ENCODE measurements at regions not wholly inside any gene's neighbourhood (a gene's known extent, or its start where the extent isn't known, plus 50 kb on each side); places are given as distances from the start of the nearest gene placed in this dataset.

DNA sequence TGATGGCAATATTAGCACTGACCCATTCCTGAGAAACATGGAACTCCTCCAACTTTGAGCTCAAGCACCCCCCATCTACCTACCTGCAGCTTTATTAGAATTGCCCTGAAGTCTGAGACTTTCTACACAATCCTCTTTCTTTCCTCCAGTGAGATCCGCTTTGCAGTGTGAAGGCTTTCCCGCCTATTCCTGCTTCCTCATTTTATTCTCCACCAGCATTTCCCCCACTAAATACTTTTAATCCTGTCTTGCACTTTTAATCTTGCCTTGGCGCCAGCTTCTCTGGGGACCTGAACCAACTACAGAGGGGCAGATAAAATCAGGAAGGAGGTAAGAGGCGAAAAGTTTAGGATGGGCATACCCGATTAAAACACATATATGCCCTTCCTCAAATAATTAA is 178.1 kb upstream of the PRDM1 start:
- no peak for DNase-seq (ENCODE audit: low read depth)

DNA sequence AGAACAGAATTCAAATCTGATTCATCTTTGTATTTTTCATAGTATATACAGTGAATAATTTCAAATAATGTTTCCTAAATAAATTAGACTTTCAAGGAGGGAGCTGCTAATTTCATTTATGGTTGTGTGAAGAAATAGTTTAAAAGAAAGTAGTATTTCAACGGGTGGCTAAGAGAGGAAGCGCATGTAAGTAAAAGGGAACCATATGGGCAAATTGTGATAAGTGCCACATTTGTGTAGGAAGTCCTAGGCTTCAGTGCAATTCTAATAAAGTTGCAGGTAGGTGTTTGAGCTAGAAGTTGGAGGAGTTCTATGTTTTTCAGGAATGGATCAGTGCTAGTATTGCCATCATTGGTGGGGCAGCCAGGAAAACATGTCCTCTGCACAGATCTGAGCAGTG is 178.8 kb upstream of the PRDM1 start:
- DNase-seq (ENCODE audit: low read depth): no peak

DNA sequence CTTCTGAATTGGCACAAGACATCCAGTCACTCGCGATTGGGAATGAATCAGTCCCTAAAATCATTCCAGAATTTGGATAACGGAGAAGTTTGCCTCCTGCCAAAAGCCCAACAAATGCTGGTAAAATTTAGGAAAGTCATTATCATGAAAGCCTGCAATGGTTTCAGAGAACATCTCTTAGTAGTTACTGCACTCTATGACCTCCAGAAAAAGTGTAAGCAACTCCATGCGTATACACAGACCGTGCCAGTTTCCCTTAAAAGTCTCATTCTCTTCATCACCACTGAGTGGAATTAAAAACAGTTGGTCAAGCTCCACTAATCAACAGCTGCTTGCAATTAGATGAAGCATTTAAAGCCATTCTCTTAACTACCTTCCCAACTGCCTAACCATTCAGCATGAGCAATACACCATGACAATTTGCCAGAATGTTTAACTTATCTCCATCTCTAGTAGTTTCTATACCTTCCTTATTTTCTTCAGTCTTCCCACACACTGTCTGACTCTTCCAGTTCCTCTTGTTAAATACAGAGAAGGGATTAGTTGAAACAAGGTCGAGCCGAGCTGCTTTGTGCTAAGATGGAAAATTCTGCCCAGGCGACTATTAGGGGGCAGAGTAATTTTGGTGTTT is 183.6 kb upstream of the PRDM1 start:
- DNase-seq (ENCODE audit: low read depth): peak; percentile 75

DNA sequence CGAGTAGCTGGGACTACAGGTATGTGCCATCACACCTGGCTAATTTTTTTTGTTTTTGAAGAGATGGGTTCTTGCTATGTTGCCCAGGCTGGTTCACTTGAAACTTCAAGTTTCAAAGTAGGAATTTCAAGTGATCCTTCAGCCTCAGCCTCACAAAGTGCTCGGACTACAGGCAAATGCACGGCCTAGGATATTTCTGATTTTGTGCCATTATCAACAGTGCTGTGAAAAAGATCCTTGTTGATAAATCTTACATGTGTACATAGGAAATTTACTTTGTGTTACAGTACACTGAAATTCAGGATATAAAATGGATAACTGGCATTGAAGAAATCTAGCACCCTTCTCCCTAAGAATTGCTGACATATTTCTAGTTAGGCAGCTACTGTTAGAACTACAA is 184.6 kb upstream of the PRDM1 start:
- no peak for DNase-seq (ENCODE audit: low read depth)

DNA sequence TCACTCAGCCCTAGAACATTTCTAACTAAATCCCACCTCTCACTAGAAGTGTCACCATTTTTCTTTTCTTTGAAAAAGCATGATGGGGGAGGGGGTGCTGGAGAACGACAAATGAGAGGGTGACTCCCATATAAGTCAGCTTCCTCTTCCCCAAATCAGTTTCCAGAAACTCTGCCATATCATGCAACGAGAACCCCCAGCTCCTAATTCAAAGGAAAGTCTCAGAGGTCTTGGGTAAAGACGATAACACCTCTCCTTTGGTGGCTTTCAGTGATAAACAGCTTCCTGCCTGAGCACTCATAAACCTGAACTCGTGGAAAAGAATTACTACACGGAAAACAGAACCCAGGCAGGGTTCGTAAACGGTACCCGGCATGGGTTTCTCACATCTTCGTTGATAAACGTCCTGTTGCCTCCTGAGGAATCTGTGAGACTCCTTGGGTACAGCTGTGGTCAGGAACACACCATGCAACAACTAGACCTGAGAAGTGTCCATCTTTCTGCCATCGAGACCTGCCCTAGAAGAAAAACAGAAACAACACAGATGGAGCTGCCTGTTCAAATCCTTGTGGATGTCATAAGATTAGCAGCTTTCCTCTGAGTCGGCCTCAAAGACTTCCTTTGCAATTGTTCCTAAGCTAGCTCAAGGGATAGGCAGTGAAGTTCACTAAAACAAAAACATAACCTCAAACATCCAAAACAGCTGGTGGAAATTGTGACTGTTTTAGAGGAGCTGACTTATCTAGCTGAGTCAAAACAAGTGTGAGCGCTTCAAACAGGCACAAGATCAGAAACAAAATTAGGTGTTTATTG is 185.8 kb upstream of the PRDM1 start:
- peak; percentile 72 for DNase-seq (ENCODE audit: low read depth)

DNA sequence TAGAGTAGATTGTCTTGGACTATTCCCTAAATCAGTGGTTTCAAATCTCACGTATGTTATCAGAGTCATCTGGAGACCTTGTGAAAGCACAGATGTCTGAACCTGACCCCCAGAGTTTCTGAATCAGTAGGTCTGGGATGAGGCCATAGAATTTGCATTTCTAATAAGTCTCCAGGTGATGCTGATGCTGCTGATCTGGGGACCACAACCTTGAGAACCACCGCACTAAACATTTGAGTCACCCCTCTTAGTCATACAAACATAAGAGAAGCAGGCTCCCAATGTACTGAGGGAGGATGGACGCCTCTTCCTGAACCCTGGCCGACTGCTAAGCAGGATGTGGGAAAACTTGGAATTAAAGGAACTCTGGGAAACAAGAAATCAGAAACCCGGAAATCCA is 187.8 kb upstream of the PRDM1 start:
- peak; percentile 56 for DNase-seq (ENCODE audit: low read depth)

DNA sequence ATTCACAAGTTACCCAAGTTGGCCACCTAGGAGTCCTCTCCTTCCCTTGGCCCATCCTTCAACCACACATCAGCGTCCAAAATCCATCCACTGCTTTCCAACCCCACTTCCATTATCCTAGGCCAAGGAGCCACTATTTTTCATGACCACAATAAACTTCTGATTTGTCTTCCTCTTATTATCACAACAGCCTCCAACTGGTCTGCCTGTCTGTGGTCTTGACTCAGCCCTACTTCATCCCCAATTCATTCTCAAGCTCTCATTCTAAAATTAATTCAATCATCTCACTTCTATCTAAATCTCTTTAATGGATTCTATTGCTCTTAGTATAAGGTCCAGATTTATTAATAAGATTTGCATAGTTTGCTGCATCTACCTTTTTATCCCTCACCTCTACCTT is 189.0 kb upstream of the PRDM1 start:
- no peak for DNase-seq (ENCODE audit: low read depth)

DNA sequence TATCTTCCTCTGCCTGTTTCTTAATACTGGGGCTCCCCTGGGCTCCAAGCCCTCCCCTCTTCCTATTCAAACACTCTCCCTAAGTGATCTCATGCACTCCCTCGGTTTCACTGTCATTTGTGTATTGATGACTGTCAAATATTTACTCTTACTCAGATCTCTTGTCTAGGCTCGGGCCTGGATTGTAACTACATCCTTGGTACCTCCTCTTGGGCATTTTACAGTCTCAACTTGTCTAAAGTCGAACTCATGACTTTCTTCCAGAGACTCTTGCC is 189.4 kb upstream of the PRDM1 start:
- DNase-seq (ENCODE audit: low read depth): no peak

DNA sequence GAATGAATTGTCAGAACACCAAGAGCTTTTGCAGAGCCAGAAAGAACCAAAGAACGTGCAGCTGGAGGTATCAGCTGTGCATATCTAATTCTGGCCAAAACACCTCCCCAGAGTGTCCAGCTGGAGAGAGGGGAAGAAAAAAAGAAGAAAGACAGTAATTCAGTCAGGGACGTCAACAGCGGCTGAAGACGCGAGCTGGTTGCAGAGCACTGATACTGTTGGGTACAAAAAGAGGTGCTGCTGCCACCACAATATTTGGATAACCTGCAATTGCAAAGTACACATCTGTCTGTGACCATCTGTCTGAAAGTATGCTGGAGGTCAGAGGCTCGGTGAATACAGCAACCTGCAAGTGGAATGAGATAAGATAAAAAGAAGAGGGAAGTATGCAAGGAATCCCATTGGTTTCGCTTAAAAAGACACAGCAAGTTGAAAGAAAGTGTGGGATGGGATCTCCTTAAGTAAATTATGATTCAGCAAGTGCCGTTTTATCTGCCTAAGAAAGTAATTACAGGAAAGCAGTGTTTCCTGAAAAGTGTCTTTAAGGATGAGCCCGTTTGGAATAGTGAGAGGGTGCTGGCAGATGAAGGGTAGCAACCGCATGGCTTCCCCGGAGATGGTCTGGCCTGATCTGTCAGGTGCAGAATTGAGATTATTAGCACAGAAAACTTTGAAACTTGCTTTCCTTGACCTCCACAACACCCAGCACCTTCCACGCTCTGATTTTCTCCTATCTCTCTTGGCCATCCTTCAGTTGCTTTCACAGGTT is 189.9 kb upstream of the PRDM1 start:
- no peak for DNase-seq (ENCODE audit: low read depth)

DNA sequence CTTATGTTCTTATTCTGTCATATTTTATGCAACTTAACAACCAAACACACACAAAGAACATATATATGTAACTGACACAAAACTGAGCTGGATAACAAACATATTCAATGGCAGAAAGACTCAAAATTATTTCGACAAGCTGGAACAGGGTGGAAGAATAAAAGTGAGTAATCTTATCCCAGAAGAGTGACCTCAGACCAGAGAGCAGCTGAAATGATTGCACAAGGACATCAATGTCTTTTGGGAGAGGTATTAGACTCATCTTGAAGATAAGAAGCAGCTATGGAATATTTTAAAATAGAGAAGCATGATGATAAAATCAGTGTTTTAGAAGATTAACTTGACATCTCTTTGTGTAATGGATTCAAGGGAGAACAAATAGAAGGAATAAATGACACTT is 191.6 kb upstream of the PRDM1 start:
- DNase-seq (ENCODE audit: low read depth): no peak

DNA sequence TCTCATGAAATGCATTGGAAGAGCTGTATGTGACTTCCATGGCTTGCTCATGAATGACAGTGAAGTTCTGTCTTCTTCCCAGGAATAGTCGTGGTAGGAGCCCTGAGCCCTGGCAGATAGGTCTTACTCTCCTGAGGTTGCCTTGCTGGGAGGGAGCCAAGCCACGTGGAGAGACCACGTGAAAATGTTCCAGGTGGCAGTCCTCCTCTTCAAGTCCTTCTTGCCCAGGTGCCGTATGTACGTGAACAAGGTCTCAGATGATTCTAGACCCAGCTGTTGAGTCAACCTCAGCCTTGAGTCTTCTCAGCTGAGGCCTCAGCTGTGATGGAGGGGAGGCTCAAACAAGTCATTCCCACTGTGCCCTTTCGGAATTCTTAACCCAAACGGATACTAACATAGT is 192.4 kb upstream of the PRDM1 start:
- no peak for DNase-seq (ENCODE audit: low read depth)

DNA sequence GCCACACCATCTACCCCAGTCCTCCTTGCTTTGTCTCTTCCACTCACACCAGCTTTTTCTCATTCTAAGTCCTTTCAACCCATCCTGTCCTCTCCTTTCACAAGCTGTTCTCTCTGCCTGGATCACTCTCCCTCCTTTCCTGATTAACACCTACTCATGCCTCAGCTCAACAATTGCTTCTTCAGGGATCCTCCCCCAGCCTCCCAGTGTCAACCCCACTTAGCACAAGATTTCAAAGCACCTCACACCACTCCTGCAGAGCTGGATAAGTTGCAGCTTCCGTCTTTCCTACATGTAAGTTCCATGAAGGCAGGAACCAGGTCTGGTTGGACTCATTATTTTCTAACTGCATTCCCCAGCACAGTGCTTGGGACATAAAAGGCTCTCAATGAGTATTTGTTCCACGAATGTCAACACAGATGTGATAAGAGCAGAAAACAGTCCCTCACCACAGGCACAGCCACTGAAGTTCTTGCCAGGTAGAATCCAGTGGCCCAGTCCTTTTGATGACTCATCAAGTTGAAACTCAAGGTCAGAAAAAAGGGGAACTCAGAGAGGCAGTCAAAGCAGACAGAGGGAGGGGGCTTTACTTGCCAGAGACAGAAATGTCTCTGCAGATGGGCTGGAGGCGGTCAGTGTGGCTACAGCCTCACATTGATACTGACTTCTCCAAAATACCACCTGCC is 193.4 kb upstream of the PRDM1 start:
- DNase-seq (ENCODE audit: low read depth): no peak

DNA sequence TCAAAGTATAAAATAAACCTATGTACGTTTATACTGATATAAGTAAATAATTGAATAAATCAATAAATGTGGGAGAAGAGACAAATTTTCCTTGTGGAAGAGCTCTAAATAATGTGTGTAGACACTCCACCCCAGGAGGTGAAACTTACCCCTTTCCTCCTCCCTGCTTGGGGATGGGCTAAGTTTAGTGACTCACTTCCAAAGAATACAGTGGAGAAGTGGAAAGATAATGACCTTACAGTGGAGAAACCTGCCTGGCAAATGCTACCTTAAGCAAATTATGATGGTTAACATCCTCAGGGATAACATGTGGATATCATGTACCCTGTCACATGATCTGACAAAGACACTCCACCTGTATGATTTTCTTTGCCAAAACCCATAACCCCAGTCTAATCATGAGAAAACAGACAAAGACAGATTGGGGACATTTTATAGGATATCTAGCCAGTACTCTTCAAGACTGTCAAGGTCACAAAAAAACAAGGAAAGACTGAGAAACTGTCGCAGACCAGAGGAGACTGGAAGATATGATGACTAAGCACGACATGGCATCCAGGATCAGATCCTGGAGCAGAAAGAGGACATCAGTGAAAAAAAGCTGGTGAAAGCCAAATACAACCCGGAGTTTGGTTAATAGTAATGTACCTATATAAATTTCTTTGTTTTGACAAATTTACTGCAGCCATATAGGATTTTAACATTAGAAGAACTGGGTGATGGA is 195.5 kb upstream of the PRDM1 start:
- DNase-seq (ENCODE audit: low read depth): no peak

DNA sequence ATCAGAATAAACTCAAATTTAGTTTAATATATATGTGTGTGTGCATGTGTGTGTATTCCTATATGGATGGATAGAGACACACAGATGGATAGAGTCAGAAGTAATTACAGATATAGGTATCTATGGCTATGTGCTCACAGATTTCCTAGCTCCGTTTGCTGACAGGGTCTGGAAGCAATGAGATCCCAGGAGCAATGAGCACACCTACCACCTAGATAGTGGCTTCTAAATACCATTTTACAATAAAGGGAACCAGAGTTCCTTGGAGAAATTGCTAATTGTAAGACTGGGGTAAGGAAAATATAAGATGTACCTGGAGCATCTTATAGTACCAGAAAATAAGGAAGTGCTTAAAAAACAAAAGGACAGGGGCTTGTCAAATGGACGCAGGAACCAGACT is 196.2 kb upstream of the PRDM1 start:
- DNase-seq (ENCODE audit: low read depth): no peak

DNA sequence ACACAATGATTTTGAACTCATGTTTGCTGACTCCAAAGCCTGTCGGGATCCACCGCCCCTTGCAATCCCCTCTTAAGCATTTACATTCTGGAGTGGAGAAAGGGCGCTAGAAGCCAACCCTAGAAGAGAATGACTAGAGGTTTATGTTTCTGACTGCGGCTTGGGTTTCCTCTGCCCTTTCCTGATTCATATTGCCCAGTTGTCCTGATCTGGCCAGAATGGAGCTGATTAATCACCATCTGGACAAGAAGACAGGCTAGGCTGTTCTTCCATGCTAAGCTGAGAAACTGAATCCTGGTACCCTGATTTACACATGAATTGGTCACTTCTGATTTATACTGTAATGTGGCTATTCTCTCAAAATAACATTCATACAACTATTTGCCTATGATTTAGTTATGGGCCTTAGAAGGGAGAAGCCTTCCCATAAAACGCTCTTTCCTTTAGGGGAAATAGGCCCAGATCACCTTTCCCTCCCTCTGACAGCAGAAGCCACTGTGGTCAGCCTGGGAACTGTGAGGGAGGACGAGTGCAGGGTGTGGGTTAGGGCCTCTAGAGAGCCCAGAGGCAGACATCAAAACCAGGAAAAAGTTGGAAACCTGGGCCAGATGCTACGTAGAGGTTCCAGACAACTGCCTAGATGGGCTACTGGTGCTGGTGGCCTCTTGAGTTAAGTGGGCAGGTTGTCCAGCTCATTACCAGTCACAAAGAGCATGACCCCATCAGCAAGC is 199.2 kb upstream of the PRDM1 start:
- no peak for DNase-seq (ENCODE audit: low read depth)

DNA sequence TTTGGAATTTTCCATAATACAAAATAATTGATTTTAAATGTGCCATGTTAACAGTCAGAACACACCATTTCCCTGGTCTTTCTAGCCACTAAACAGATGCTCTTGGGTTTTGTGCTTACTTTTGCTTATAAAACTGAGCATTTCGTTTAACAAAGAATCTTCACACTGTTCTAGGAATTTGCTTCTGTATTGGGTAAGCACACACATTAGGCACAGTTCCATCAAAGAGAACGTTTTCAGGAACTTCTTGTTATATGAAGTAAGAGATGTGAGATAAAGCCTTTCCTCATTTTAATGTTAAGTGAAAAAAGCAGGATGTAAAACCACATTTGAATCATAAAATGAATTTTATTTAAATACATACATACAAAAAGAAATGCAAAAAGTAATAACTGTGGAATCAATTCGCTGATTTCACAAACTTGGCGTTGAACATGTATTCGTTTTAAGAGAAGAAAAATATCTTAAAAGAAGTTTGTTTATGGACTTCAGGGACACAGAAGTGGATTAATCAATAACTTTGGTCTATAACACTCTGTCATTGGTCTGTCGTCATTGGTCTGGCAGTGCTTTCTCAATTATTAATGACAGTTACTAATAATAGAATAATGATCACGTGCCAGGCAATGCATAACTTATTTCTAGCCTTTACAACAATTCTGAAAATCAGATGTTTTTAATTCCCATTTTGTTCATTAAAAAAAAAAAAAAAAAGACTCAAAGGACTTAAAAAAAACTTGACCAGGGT is 199.9 kb upstream of the PRDM1 start:
- DNase-seq (ENCODE audit: low read depth): no peak

DNA sequence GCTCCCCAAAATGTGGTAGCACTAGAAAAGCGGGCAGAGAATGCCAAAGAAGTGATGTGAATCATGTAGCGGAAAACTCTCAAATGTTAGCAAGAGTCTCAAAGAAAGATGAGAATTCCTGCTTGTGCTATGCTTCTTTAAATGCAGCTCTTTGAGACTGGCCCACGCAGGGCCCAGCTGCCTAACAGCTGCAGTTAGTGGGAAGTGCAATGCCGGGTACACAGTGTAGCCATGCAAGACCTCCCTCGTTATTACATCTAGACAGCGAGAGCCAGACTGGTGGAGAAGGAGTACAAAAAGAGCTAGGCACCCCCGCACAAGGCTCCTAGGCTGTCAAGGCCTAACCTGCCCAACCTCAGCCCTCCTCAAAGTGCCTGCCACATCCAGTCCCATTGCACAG is 201.7 kb upstream of the PRDM1 start:
- DNase-seq (ENCODE audit: low read depth): no peak

DNA sequence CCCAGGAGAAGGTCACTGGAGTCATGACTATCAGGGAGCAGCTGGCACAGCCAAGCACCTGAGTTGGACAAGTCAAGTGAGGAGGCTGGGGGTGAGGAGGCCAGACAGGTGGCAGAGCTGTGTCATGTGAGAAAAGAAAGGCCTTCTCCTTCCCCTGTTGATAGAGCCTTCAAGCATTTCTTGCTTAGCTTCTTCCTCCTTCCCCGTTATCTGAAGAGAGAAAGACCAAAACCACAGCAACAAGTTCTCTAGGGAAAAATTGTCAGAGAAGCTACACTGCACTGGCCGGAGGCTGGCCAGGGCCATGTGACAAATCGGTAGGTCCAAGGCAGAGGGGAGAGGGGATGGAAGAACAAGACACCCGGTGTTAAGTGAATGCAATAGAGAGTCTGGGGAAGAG is 202.1 kb upstream of the PRDM1 start:
- DNase-seq (ENCODE audit: low read depth): no peak

DNA sequence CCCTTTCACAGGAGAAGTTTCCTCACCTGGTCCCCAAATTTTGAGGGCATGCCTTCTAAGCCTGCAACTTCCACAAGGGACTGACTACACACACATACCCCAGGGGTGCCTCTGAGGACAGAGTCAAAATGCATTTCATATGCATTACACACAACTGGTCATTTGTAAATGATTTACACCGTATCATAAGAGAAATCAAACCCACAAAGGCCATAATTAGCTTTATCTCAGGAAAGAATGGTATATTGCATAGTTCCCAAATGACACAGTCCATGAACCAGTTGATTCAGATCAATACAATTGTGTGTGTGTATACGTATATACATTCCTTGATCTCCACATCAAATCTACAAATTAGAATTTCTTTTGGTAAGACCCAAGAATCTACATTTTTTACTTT is 203.3 kb upstream of the PRDM1 start:
- no peak for DNase-seq (ENCODE audit: low read depth)

DNA sequence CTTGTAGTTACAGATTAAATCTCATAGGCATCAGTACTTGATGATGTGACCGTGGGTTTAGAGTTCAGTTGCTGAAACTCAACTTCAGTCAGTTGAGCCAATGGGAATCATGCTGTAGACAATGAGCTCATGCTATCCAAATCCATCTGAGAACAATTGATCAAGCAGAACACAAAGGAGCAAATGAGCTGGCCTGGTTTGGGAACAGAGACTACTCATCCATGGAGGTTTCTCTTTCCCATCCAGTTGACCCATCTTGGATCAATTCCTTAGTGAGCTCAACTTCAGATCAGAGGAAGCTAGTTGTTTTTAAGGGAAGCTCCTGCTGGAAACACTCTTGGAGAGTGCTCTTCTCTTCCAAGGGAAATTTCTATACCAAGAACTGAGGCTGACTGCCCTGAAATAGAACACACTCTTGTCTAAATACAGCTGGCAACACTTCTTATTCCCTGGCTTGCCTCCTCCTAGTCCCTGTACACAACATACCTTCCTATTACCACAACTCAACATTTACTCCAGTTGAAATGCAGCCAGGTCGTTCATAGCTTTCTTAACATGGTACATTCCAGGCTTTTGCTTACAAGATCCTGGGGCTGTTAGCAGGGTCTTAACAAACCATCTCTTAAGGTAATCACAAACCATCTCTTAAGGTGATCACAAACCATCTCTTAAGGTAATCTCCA is 203.9 kb upstream of the PRDM1 start:
- DNase-seq (ENCODE audit: low read depth): no peak
